GM23248 (cell line): ENCODE measurements at regions not wholly inside any gene's neighbourhood (a gene's known extent, or its start where the extent isn't known, plus 50 kb on each side); places are given as distances from the start of the nearest gene placed in this dataset.

ENCODE experiments used
- EZH2 ChIP-seq: fragments of 200-600 bp; sonication (generic); IDR thresholded peaks from 2 replicates; pipeline ENCODE4 v1.6.1; 2018; ENCODE audit warnings: antibody characterized with exemption, mild to moderate bottlenecking; ENCODE audit not compliant: insufficient read depth, poor library complexity, severe bottlenecking
- EZH2phosphoT487 ChIP-seq: fragments of 200-600 bp; sonication (generic); IDR thresholded peaks from 2 replicates; pipeline ENCODE4 v1.6.1; 2018; ENCODE audit warnings: antibody characterized with exemption, moderate library complexity, mild to moderate bottlenecking, low read depth; ENCODE audit not compliant: insufficient read depth

- no peak for TF ChIP-seq EZH2phosphoT487
- no peak for TF ChIP-seq EZH2
Observed at GRCh38 chr6:73941892-73942291, 245.9 kb downstream of the CD109 start.
